ENCODE measurements at regions not wholly inside any gene's neighbourhood (a gene's known extent, or its start where the extent isn't known, plus 50 kb on each side); places are given as distances from the start of the nearest gene placed in this dataset.

DNA sequence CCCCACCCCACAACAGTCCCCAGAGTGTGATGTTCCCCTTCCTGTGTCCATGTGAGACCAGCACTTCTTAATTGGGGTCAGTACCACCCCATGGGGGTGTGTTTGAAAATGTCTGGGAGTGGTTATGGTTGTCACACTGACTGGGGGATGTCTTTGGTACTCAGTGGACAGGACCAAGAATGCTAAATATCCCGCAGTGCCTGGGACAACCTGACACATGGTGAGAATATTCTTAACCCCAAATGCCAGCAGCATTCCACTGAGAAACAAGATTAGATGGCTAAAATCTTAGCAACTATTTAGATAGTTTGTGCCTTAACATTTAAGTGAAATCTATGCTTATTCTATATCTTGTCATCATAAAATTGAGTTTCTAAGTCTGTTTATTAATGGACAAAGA is 177.5 kb upstream of the ZBED5 start:
- Histone ChIP-seq H3K9me3 (ENCODE audit: insufficient read depth, low read length, severe bottlenecking) (no peaks in the 10 kb centered on the region), H3K79me2 (ENCODE audit: insufficient read depth, low read length) (no peaks in the 10 kb centered on the region), H3K27me3 (ENCODE audit: insufficient read depth, low read length, poor library complexity) (peaks cover 8% of the 10 kb centered on the region), H2AFZ (ENCODE audit: low read depth, low read length) (no peak overlapping the region), H3K27ac (ENCODE audit: low read length) (no peak overlapping the region), H3K9ac (ENCODE audit: low read depth, low read length) (no peak overlapping the region), H4K20me1 (ENCODE audit: insufficient read depth, low read length) (no peaks in the 10 kb centered on the region), H3K36me3 (ENCODE audit: insufficient read depth, low read length) (no peaks in the 10 kb centered on the region), H3K4me1 (ENCODE audit: insufficient read depth, low read length) (no peaks in the 10 kb centered on the region), H3K4me3 (ENCODE audit: low read depth in 1 of 2, low read length in 2 of 2) (no peak overlapping the region), H3K4me2 (ENCODE audit: insufficient read depth, low read length) (no peak overlapping the region)
- DNase-seq (no peak), ATAC-seq (ENCODE audit: insufficient read depth, low read depth) (no peak)
- no peak for TF ChIP-seq EZH2 (IDR thresholded peaks at IDR 0.05; ENCODE audit: borderline replicate concordance, low read depth, low read length, severe bottlenecking)

DNA sequence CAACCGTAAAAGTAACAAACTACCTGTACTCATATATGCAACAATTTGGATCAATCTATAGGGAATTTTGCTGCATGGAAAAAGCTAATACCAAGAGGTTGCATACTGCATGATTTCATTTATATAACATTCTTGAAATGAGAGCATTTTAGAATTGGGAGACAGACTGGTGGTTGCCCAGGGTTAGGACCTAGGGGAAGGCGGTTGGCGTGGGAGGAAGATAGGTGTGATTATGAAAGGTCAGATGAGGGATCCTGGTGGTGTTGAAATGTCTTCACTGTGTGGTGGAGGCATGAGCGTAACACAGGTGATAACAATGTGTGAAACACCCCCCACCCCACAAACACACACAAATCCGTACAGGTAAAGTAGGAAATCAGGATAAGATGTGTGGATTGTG is 176.6 kb upstream of the ZBED5 start:
- ATAC-seq (ENCODE audit: insufficient read depth, low read depth): no peak
- H3K27ac ChIP-seq (ENCODE audit: low read length): no peak overlapping the region

DNA sequence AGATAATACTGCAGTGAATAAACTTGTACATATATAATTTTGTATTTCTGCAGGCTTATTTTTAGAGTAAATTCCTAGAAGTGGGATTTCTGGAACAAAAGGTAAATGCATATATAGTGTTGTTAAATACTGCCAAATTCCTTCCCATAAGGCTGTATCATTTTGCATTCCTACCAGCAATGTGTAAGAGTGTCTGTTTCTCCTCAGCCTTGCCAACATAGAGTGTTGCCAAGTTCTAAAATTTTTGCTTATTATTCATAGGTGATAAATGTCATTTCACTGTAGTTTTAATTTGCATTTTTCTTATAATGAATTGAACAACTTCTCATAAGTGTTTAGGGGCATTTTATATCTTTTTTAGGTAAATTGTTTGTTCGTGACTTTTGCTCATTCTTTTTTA is 174.2 kb upstream of the ZBED5 start:
- TF ChIP-seq, protein P1, sequence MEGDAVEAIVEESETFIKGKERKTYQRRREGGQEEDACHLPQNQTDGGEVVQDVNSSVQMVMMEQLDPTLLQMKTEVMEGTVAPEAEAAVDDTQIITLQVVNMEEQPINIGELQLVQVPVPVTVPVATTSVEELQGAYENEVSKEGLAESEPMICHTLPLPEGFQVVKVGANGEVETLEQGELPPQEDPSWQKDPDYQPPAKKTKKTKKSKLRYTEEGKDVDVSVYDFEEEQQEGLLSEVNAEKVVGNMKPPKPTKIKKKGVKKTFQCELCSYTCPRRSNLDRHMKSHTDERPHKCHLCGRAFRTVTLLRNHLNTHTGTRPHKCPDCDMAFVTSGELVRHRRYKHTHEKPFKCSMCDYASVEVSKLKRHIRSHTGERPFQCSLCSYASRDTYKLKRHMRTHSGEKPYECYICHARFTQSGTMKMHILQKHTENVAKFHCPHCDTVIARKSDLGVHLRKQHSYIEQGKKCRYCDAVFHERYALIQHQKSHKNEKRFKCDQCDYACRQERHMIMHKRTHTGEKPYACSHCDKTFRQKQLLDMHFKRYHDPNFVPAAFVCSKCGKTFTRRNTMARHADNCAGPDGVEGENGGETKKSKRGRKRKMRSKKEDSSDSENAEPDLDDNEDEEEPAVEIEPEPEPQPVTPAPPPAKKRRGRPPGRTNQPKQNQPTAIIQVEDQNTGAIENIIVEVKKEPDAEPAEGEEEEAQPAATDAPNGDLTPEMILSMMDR (IDR thresholded peaks at IDR 0.05; ENCODE audit: borderline replicate concordance, extremely low read depth, low read length, poor library complexity, severe bottlenecking): no peak
- TF ChIP-seq EZH2 (IDR thresholded peaks at IDR 0.05; ENCODE audit: borderline replicate concordance, low read depth, low read length, severe bottlenecking): no peak
- ATAC-seq (ENCODE audit: insufficient read depth, low read depth) (no peak), DNase-seq (no peak)
- Histone ChIP-seq H3K4me2 (ENCODE audit: insufficient read depth, low read length) (no peak overlapping the region), H3K27me3 (ENCODE audit: insufficient read depth, low read length, poor library complexity) (peaks cover 16% of the 10 kb centered on the region), H2AFZ (ENCODE audit: low read depth, low read length) (no peak overlapping the region), H3K9ac (ENCODE audit: low read depth, low read length) (no peak overlapping the region), H4K20me1 (ENCODE audit: insufficient read depth, low read length) (no peaks in the 10 kb centered on the region), H3K79me2 (ENCODE audit: insufficient read depth, low read length) (no peaks in the 10 kb centered on the region), H3K4me3 (ENCODE audit: low read depth in 1 of 2, low read length in 2 of 2) (no peak overlapping the region), H3K4me1 (ENCODE audit: insufficient read depth, low read length) (no peaks in the 10 kb centered on the region), H3K9me3 (ENCODE audit: insufficient read depth, low read length, severe bottlenecking) (no peaks in the 10 kb centered on the region), H3K36me3 (ENCODE audit: insufficient read depth, low read length) (no peaks in the 10 kb centered on the region), H3K27ac (ENCODE audit: low read length) (no peak overlapping the region)

More for the DNA sequence above, 176.6 kb upstream of the ZBED5 start:
- H3K4me2 ChIP-seq (ENCODE audit: insufficient read depth, low read length): no peak overlapping the region
- no peak overlapping the region for H3K4me3 ChIP-seq (ENCODE audit: low read depth in 1 of 2, low read length in 2 of 2)
- no peaks in the 10 kb centered on the region for H3K36me3 ChIP-seq (ENCODE audit: insufficient read depth, low read length)
- no peak overlapping the region for H3K9ac ChIP-seq (ENCODE audit: low read depth, low read length)
- H3K79me2 ChIP-seq (ENCODE audit: insufficient read depth, low read length): no peaks in the 10 kb centered on the region
- no peaks in the 10 kb centered on the region for H3K4me1 ChIP-seq (ENCODE audit: insufficient read depth, low read length)
- no peak overlapping the region for H2AFZ ChIP-seq (ENCODE audit: low read depth, low read length)
- no peak for DNase-seq
- H4K20me1 ChIP-seq (ENCODE audit: insufficient read depth, low read length): no peaks in the 10 kb centered on the region
- peaks cover 5% of the 10 kb centered on the region for H3K27me3 ChIP-seq (ENCODE audit: insufficient read depth, low read length, poor library complexity)
- no peak for TF ChIP-seq EZH2 (IDR thresholded peaks at IDR 0.05; ENCODE audit: borderline replicate concordance, low read depth, low read length, severe bottlenecking)
- TF ChIP-seq, protein P1 (IDR thresholded peaks at IDR 0.05; ENCODE audit: borderline replicate concordance, extremely low read depth, low read length, poor library complexity, severe bottlenecking): no peak
- no peaks in the 10 kb centered on the region for H3K9me3 ChIP-seq (ENCODE audit: insufficient read depth, low read length, severe bottlenecking)

DNA sequence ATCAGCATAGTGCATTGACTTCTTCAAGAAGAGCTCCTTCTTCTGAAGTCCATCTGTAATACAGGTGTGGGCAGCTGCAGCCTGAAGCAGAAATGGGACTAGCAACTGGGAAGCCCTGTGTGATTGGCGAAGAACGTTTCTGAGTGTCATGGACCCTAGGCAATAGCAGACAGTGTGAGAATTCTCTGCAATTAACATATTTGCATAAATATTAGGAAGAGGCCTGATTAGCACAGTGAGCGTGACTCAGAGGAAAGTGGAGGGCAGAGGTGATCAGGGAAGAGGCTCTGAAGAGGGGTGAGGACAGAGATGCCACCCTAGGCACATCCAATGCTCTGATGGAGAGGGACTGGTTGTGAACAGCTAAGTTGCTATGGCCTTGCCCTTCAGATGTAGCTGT is 171.2 kb upstream of the ZBED5 start:
- Histone ChIP-seq H3K4me3 (ENCODE audit: low read depth in 1 of 2, low read length in 2 of 2) (no peak overlapping the region), H3K4me2 (ENCODE audit: insufficient read depth, low read length) (no peak overlapping the region), H3K9ac (ENCODE audit: low read depth, low read length) (no peak overlapping the region), H3K79me2 (ENCODE audit: insufficient read depth, low read length) (no peaks in the 10 kb centered on the region), H3K36me3 (ENCODE audit: insufficient read depth, low read length) (no peaks in the 10 kb centered on the region), H4K20me1 (ENCODE audit: insufficient read depth, low read length) (no peaks in the 10 kb centered on the region), H3K27me3 (ENCODE audit: insufficient read depth, low read length, poor library complexity) (peaks cover 18% of the 10 kb centered on the region), H3K4me1 (ENCODE audit: insufficient read depth, low read length) (no peaks in the 10 kb centered on the region), H2AFZ (ENCODE audit: low read depth, low read length) (no peak overlapping the region), H3K9me3 (ENCODE audit: insufficient read depth, low read length, severe bottlenecking) (no peaks in the 10 kb centered on the region), H3K27ac (ENCODE audit: low read length) (no peak overlapping the region)
- ATAC-seq (ENCODE audit: insufficient read depth, low read depth): no peak
- TF ChIP-seq EZH2 (IDR thresholded peaks at IDR 0.05; ENCODE audit: borderline replicate concordance, low read depth, low read length, severe bottlenecking): no peak
- TF ChIP-seq, protein P1 (IDR thresholded peaks at IDR 0.05; ENCODE audit: borderline replicate concordance, extremely low read depth, low read length, poor library complexity, severe bottlenecking): no peak
- no peak for DNase-seq

All from DND-41 (cell line).